GM18517 (cell line): ENCODE measurements at regions not wholly inside any gene's neighbourhood (a gene's known extent, or its start where the extent isn't known, plus 50 kb on each side); places are given as distances from the start of the nearest gene placed in this dataset.
"Not testable (repeated sequence)": the region's sequence is repeated elsewhere in the genome, so short reads cannot be mapped to it uniquely, and the experiment has no call there.

Experiments
- ATAC-seq: cut with Tn5 transposase; IDR thresholded peaks from one replicate; pipeline ENCODE4 v1.9.1; 2021; ENCODE audit warnings: mild to moderate bottlenecking, moderate library complexity; ENCODE audit not compliant: unreplicated experiment

- no peak for ATAC-seq
Observed at GRCh38 chr15:58355382-58355971, 76.3 kb upstream of the LIPC start.

- no peak for ATAC-seq
Observed at GRCh38 chr15:58355973-58356372, 75.8 kb upstream of the LIPC start.

- no peak for ATAC-seq
Observed at GRCh38 chr15:58357529-58358476, 74.0 kb upstream of the LIPC start.

- no peak for ATAC-seq
Observed at GRCh38 chr15:58360421-58361090, 71.2 kb upstream of the LIPC start.

GRCh38 chr15:58361273-58361759 is 70.5 kb upstream of the LIPC start:
- ATAC-seq, result no peak

- ATAC-seq, result no peak
Observed at GRCh38 chr15:58362262-58362922, 69.4 kb upstream of the LIPC start.

GRCh38 chr15:58363118-58363517 is 68.7 kb upstream of the LIPC start:
- ATAC-seq, result not testable (repeated sequence)

GRCh38 chr15:58363673-58364072 is 68.1 kb upstream of the LIPC start:
- ATAC-seq, result not testable (repeated sequence)

GRCh38 chr15:58365098-58365497 is 66.7 kb upstream of the LIPC start:
- ATAC-seq, result not testable (repeated sequence)

- ATAC-seq, result no peak
Observed at GRCh38 chr15:58369261-58369701, 62.5 kb upstream of the LIPC start.

- no peak for ATAC-seq
Observed at GRCh38 chr15:58369956-58370355, 61.8 kb upstream of the LIPC start.

- no peak for ATAC-seq
Observed at GRCh38 chr15:58374147-58374546, 57.6 kb upstream of the LIPC start.

- no peak for ATAC-seq
Observed at GRCh38 chr15:58377193-58377592, 54.6 kb upstream of the LIPC start.

- ATAC-seq, result no peak
Observed at GRCh38 chr15:58378241-58379085, 53.3 kb upstream of the LIPC start.

GRCh38 chr15:58379454-58379853 is 52.3 kb upstream of the LIPC start:
- not testable (repeated sequence) for ATAC-seq

GRCh38 chr15:58380280-58380945 is 51.4 kb upstream of the LIPC start:
- no peak for ATAC-seq

GRCh38 chr15:58381697-58382096 is 50.1 kb upstream of the LIPC start:
- ATAC-seq, result no peak
